ENCODE measurements at regions not wholly inside any gene's neighbourhood (a gene's known extent, or its start where the extent isn't known, plus 50 kb on each side); places are given as distances from the start of the nearest gene placed in this dataset.

GRCh38 chr5:14090755-14091154 lies 52.4 kb upstream of the TRIO start:
- no peak for DNase-seq

GRCh38 chr5:14090290-14090689 lies 52.9 kb upstream of the TRIO start:
- no peak for DNase-seq

GRCh38 chr5:14089198-14089597 lies 53.9 kb upstream of the TRIO start:
- no peak for DNase-seq

GRCh38 chr5:14086261-14086660 lies 56.9 kb upstream of the TRIO start:
- no peak for DNase-seq

GRCh38 chr5:14082973-14083372 lies 60.2 kb upstream of the TRIO start:
- no peak for DNase-seq

GRCh38 chr5:14082523-14082922 lies 60.6 kb upstream of the TRIO start:
- DNase-seq: no peak

- DNase-seq: no peak
Measured at GRCh38 chr5:14081791-14082190, 61.4 kb upstream of the TRIO start.

- no peak for DNase-seq
Measured at GRCh38 chr5:14078716-14079115, 64.4 kb upstream of the TRIO start.

GRCh38 chr5:14077501-14077900 lies 65.6 kb upstream of the TRIO start:
- DNase-seq: no peak

GRCh38 chr5:14076561-14076960 lies 66.6 kb upstream of the TRIO start:
- no peak for DNase-seq

GRCh38 chr5:14075937-14076336 lies 67.2 kb upstream of the TRIO start:
- DNase-seq: no peak

- DNase-seq: no peak
Measured at GRCh38 chr5:14071433-14071832, 71.7 kb upstream of the TRIO start.

- no peak for DNase-seq
Measured at GRCh38 chr5:14069021-14069420, 74.1 kb upstream of the TRIO start.

- no peak for DNase-seq
Measured at GRCh38 chr5:14068136-14068535, 75.0 kb upstream of the TRIO start.

GRCh38 chr5:14066326-14066725 lies 76.8 kb upstream of the TRIO start:
- no peak for DNase-seq

- no peak for DNase-seq
Measured at GRCh38 chr5:14064841-14065240, 78.3 kb upstream of the TRIO start.

GRCh38 chr5:14063691-14064090 lies 79.5 kb upstream of the TRIO start:
- DNase-seq: no peak

- no peak for DNase-seq
Measured at GRCh38 chr5:14063138-14063537, 80.0 kb upstream of the TRIO start.

GRCh38 chr5:14062178-14062577 lies 81.0 kb upstream of the TRIO start:
- no peak for DNase-seq

- no peak for DNase-seq
Measured at GRCh38 chr5:14061106-14061505, 82.0 kb upstream of the TRIO start.

- no peak for DNase-seq
Measured at GRCh38 chr5:14060218-14060617, 82.9 kb upstream of the TRIO start.

GRCh38 chr5:14059810-14060209 lies 83.3 kb upstream of the TRIO start:
- no peak for DNase-seq

- DNase-seq: no peak
Measured at GRCh38 chr5:14057289-14057688, 85.9 kb upstream of the TRIO start.

GRCh38 chr5:14056039-14056438 lies 87.1 kb upstream of the TRIO start:
- DNase-seq: no peak

- DNase-seq: no peak
Measured at GRCh38 chr5:14054965-14055963, 87.9 kb upstream of the TRIO start.

Data from right hindlimb (tissue), 1 donor.